ENCODE measurements at regions not wholly inside any gene's neighbourhood (a gene's known extent, or its start where the extent isn't known, plus 50 kb on each side); places are given as distances from the start of the nearest gene placed in this dataset.

GRCh38 chr1:22228074-22228473, 85.2 kb upstream of the WNT4 start:
- DNase-seq (ENCODE audit: low read depth), result no peak
- no peak overlapping the region for H3K4me3 ChIP-seq (ENCODE audit: low read depth, low read length)
- no peak for TF ChIP-seq CTCF (IDR thresholded peaks at IDR 0.05; ENCODE audit: insufficient read depth, low read length)

- no peak for TF ChIP-seq CTCF (IDR thresholded peaks at IDR 0.05; ENCODE audit: insufficient read depth, low read length)
- no peak overlapping the region for H3K4me3 ChIP-seq (ENCODE audit: low read depth, low read length)
- DNase-seq (ENCODE audit: low read depth), result no peak
These were observed 85.6 kb upstream of the WNT4 start for GRCh38 chr1:22228505-22228911.

- TF ChIP-seq CTCF (IDR thresholded peaks at IDR 0.05; ENCODE audit: insufficient read depth, low read length), result no peak
- H3K4me3 ChIP-seq (ENCODE audit: low read depth, low read length), result no peak overlapping the region
- peak; percentile 34 for DNase-seq (ENCODE audit: low read depth)
These were observed 86.5 kb upstream of the WNT4 start for GRCh38 chr1:22229379-22229778.

- no peak for DNase-seq (ENCODE audit: low read depth)
- TF ChIP-seq CTCF (IDR thresholded peaks at IDR 0.05; ENCODE audit: insufficient read depth, low read length), result no peak
- no peak overlapping the region for H3K4me3 ChIP-seq (ENCODE audit: low read depth, low read length)
These were observed 88.2 kb upstream of the WNT4 start for GRCh38 chr1:22231068-22231593.

GRCh38 chr1:22231995-22232690, 89.2 kb upstream of the WNT4 start:
- H3K4me3 ChIP-seq (ENCODE audit: low read depth, low read length), result no peak overlapping the region
- no peak for TF ChIP-seq CTCF (IDR thresholded peaks at IDR 0.05; ENCODE audit: insufficient read depth, low read length)
- DNase-seq (ENCODE audit: low read depth), result no peak

GRCh38 chr1:22233222-22233621, 90.3 kb upstream of the WNT4 start:
- no peak overlapping the region for H3K4me3 ChIP-seq (ENCODE audit: low read depth, low read length)
- DNase-seq (ENCODE audit: low read depth), result no peak
- no peak for TF ChIP-seq CTCF (IDR thresholded peaks at IDR 0.05; ENCODE audit: insufficient read depth, low read length)

All from fibroblast of the aortic adventitia (primary cell).